ELF-1 (cell line): ENCODE measurements at regions not wholly inside any gene's neighbourhood (a gene's known extent, or its start where the extent isn't known, plus 50 kb on each side); places are given as distances from the start of the nearest gene placed in this dataset.

Source experiments
- DNase-seq: peaks from one replicate; pipeline ENCODE4 v3.0.0-alpha.2; 2016; ENCODE audit warnings: low read depth, low spot score

DNA sequence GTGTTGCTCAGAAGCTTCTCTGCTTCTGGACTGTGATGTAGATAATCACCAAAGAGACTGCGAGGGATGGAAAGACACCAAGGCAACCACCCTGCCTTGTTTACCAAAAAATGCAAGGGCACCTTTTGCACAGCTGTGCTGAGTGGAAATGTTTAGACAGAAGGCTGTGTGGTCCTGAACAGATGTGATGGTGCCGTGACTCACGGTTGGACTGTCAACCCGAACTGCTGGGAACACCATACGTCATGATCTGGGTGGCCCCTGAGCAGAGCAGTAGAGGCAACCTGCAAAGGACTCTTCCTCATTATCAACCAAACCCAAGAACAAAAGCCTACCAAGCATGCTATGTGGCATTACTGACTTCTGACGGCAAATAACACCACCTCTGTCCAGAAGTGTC, 61.3 kb upstream of the LPP start:
- no peak for DNase-seq

DNA sequence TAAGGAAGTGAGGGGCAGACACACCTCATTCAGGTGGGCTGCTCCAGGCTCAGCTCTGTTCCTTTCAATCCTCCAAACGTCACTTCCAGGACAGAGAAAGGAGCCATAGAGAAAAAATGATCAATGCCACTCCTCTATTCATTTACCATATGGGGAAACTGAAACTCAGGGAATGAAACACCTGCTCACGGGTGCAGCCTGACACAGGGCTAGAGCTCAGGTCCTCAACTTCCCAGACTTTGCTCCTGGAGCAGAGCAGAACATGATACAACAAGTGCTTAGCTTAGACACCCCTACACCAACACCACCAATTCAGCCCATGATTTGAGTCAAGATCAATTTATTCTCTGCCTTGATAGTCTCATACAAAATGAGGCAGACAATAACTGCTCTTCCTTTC, 58.5 kb upstream of the LPP start:
- no peak for DNase-seq

DNA sequence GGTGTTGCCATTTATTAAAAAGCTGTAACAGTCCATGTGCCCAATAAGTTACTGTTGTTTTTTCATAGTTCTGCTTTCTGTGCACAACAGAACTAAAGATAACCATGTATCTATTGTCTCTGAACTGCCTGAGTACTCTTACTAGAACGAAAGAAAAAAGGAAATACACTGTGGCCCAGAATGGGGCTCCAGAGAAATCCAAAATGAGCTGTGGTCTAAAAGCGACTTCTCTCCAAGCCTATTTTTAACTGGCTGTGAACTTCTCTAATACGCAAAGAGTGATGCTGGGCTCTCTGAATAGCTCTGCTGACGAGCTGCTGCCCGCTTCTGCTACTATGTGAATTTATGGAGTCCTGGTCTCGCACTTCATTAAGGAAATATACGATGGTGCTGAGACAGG, 56.2 kb upstream of the LPP start:
- DNase-seq: no peak

DNA sequence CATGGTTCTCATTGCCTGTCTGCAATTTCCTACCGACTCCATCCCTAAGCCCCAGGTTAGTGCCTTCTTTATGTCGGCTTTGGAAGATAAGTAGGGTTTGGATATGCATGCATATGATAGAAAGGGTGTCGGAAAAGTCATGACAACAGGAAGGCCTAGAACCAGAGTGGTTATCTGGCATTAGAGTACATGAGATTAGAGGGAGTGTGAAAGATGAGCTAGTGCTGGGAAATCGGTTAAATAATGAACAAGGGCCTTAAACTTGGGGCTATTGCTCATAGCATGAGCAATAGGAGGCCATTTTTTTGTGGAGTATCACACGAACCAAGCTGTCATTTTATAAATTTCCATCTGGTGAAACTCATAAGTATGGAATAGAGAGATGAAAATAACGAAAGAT, 54.0 kb upstream of the LPP start:
- DNase-seq: no peak

DNA sequence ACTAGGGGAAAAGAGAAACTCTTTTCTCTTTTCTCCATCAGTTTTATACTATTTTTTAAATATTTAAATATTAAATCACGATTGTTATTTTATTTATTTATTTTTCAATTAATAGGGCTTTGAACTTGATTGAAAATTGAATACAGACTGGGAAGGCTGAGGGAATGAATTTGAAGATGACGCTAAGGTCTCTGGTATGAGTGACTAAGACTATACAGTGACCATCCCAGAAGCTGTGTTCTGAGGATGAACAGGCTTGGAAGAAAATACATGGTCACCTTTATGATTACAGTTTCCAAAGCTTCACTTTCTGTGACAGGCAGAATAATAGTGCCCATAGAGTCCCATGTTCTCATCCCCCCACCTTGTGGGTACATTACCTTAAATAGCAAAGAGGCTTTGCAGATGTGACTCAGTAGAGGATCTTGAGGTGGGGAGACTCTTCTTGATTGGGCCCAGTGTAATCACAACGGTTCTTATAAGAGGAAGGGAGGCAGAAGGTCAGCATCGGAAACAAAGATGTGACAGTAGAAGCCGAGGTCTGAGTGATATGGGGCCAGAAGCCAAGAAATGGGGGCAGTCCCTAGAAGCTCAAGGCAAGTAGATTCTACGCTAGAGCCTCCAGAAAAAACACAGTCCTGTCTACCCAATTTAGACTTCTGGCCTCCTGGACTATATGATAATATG, 51.0 kb upstream of the LPP start:
- DNase-seq: no peak

DNA sequence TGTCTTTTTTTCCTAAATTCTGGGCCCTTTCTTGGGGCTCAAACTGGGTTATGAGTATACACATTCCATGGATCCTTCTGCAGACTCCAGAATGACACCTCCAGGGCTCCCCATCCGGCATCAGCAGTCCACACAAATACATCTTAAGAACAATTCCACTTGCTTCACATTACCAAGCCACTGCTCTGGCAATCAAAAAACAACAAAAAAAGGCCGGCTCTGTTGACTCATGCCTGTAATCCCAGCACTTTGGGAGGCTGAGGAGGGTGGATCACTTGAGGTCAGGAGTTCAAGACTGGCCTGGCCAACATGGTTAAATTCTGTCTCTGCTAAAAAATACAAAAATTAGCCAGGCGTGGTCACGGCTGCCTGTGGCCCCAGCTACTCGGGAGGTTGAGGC, 49.9 kb upstream of the LPP start:
- DNase-seq: no peak
